Type B pancreatic cell (in vitro differentiated cells): ENCODE measurements at regions not wholly inside any gene's neighbourhood (a gene's known extent, or its start where the extent isn't known, plus 50 kb on each side); places are given as distances from the start of the nearest gene placed in this dataset.

ENCODE experiments used
- DNase-seq: peaks from one replicate; pipeline ENCODE4 v3.0.0; 2021; ENCODE audit warnings: mixed read lengths; ENCODE audit not compliant: unreplicated experiment; ENCODE audit errors: extremely low spot score
- H3K27ac Mint-ChIP-seq: 2 replicates; pipeline ENCODE4 v1.8.0; 2021; ENCODE audit warnings: mild to moderate bottlenecking, mixed read lengths
- H3K27me3 Mint-ChIP-seq: 2 replicates; pipeline ENCODE4 v1.8.0; 2021; ENCODE audit warnings: mixed read lengths
- H3K36me3 Mint-ChIP-seq: 2 replicates; pipeline ENCODE4 v1.8.0; 2021; ENCODE audit warnings: mixed read lengths
- H3K4me1 Mint-ChIP-seq: one replicate; pipeline ENCODE4 v1.8.0; 2021; ENCODE audit warnings: mixed read lengths; ENCODE audit not compliant: unreplicated experiment
- H3K4me3 Mint-ChIP-seq: 2 replicates; pipeline ENCODE4 v1.8.0; 2021; ENCODE audit warnings: mild to moderate bottlenecking, mixed read lengths
- H3K9me3 Mint-ChIP-seq: 2 replicates; pipeline ENCODE4 v1.8.0; 2021; ENCODE audit warnings: mixed read lengths
- CTCF ChIP-seq: fragments of 200-600 bp; sonication (generic); conservative IDR thresholded peaks from 2 replicates; pipeline ENCODE4 v1.5.0; 2021; ENCODE audit warnings: antibody characterized with exemption, mild to moderate bottlenecking

DNA sequence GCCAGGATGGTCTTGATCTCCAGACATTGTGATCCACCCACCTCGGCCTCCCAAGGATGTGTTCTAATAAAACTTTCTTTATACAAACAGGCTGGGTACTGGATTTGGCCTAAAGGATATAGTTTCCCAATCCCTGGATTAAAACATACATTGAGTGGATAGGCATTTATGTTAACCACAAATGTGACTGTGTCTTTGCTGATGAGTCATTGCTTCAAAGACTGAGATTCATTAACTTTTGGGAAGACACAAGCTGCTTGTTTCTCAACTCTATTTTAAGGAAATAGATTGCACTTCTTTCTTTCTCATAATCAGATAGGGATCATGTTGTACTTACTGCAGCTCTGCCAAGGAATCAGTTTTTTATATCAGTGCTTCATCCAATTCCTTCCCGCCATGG, 131.3 kb upstream of the AGA start:
- no peak for TF ChIP-seq CTCF
- Mint-ChIP-seq H3K27ac (no peak overlapping the region), H3K27me3 (peaks cover 7% of the 10 kb centered on the region)

GRCh38 chr4:177574446-177574845, 132.2 kb upstream of the AGA start:
- no peak for TF ChIP-seq CTCF
- Mint-ChIP-seq H3K36me3 (no peaks in the 10 kb centered on the region), H3K9me3 (no peaks in the 10 kb centered on the region), H3K4me3 (no peak overlapping the region), H3K4me1 (peaks cover 3% of the 10 kb centered on the region), H3K27ac (no peak overlapping the region), H3K27me3 (peaks cover 7% of the 10 kb centered on the region)
- no peak for DNase-seq

More for the DNA sequence above, 131.3 kb upstream of the AGA start:
- no peaks in the 10 kb centered on the region for H3K9me3 Mint-ChIP-seq
- no peak overlapping the region for H3K4me3 Mint-ChIP-seq
- DNase-seq: no peak
- H3K36me3 Mint-ChIP-seq: no peaks in the 10 kb centered on the region
- H3K4me1 Mint-ChIP-seq: peaks cover 3% of the 10 kb centered on the region

DNA sequence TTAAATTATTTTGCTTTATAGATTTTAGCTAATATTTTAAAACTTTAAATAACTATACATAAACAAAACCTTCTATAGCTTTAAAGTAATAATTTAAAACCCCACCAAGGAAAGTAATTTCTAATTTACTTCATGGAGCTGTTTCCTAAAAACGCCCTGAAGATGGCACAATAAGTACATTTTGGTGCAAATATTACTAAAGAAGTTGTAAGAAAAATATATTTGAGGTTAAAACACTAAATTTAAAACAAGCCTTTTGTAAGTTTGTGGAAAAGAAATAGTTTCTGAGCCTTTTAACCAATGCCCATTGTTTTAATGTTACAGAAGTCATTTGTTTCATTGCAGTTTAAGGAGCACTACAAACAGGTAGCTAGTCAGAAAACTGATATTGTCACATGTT, 137.4 kb upstream of the AGA start:
- Mint-ChIP-seq H3K9me3 (no peaks in the 10 kb centered on the region), H3K27me3 (peaks cover 10% of the 10 kb centered on the region), H3K4me3 (no peak overlapping the region), H3K27ac (no peak overlapping the region), H3K4me1 (no peaks in the 10 kb centered on the region), H3K36me3 (no peaks in the 10 kb centered on the region)
- no peak for DNase-seq
- TF ChIP-seq CTCF: peak; percentile 29

DNA sequence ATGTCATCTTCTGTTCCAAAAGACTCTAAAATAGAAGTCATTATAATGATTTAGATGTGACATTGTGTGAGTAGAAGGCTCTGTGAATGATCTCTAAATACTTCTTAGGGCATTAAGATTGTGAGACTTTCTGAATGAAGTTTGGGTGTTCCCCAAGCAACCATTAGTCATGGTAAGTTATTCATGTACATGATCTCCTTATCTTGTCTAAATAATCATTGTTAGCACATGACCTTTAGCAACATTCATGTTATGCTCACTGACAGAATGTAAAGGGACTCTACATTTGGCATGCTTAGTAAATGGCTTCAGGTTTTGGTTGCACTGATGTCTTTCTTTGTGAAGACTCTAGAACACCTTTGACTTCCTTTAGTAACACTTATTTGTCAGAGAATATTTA, 140.8 kb upstream of the AGA start:
- Mint-ChIP-seq H3K27ac (no peak overlapping the region), H3K9me3 (no peaks in the 10 kb centered on the region), H3K27me3 (peaks cover 7% of the 10 kb centered on the region), H3K4me3 (no peak overlapping the region), H3K36me3 (no peaks in the 10 kb centered on the region), H3K4me1 (no peaks in the 10 kb centered on the region)
- TF ChIP-seq CTCF: no peak
- no peak for DNase-seq

DNA sequence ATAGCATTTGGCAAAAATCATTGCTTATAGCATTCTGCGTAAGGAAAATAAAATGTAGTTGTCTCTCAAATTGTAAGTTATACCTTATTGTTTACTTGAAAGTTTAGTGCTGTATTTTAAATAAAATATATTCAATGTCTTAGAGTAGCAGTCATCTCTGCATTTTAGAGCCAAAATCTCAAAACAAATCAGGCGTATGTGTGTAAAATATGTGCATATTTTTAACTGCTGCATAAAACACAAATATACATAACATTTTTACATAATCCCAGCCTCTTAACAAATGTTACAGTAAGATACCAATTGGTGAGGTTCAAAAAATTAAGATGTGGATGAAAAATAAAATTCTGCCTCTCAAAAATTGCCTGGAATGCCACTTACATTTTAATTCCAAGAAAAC, 145.8 kb upstream of the AGA start:
- H3K9me3 Mint-ChIP-seq: no peaks in the 10 kb centered on the region
- H3K4me1 Mint-ChIP-seq: no peaks in the 10 kb centered on the region
- peaks cover 3% of the 10 kb centered on the region for H3K27me3 Mint-ChIP-seq
- no peak for TF ChIP-seq CTCF
- H3K4me3 Mint-ChIP-seq: no peak overlapping the region
- no peak for DNase-seq
- no peak overlapping the region for H3K27ac Mint-ChIP-seq
- no peaks in the 10 kb centered on the region for H3K36me3 Mint-ChIP-seq

GRCh38 chr4:177595386-177595785, 153.1 kb upstream of the AGA start:
- no peaks in the 10 kb centered on the region for H3K27me3 Mint-ChIP-seq
- peaks cover 5% of the 10 kb centered on the region for H3K9me3 Mint-ChIP-seq
- no peak overlapping the region for H3K27ac Mint-ChIP-seq
- no peak for TF ChIP-seq CTCF
- no peak overlapping the region for H3K4me3 Mint-ChIP-seq
- H3K36me3 Mint-ChIP-seq: no peaks in the 10 kb centered on the region
- DNase-seq: no peak
- H3K4me1 Mint-ChIP-seq: no peaks in the 10 kb centered on the region
